ENCODE measurements at regions not wholly inside any gene's neighbourhood (a gene's known extent, or its start where the extent isn't known, plus 50 kb on each side); places are given as distances from the start of the nearest gene placed in this dataset.

GRCh38 chr1:116185161-116185701 is 74.0 kb downstream of the MAB21L3 start:
- peaks cover 2% of the 10 kb centered on the region for H3K27me3 ChIP-seq (ENCODE audit: control insufficient read depth, insufficient read depth, low read length)
- ChIA-PET CTCF (interaction anchor here (1.0 to 1.1 kb wide), 2 partner anchors 17 to 313 kb away, joined by 3 to 6 read pairs; no protein-coding TSS in a partner anchor), POLR2A (no interaction called here)
- DNase-seq (ENCODE audit: low read depth, low spot score): no peak
- no peak overlapping the region for H3K4me3 ChIP-seq (ENCODE audit: low read depth, low read length)
- no peak for TF ChIP-seq CTCF (IDR thresholded peaks at IDR 0.05; ENCODE audit: low read depth, low read length)
- no peak overlapping the region for H3K27ac ChIP-seq (ENCODE audit: low read depth, low read length)
- no peaks in the 10 kb centered on the region for H3K9me3 ChIP-seq (ENCODE audit: control insufficient read depth, insufficient read depth, low read length)

DNA sequence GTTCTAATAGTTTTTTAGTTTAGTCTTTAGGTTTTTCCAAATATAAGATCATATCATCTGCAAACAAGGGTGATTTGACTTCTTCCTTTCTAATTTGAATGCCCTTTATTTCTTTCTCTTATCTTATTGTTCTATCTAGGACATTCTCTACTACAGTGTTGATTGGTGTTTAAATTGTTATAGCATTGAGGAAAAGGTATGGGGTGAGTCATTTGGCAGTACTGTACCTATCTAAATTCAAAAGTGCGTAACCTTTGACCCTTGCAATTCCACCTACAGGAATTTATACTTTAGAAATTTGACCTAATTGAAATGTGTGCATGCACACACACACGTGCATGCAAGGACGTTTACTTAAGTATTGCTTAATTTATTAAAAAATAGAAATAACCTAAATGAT is 78.3 kb downstream of the MAB21L3 start:
- TF ChIP-seq CTCF (IDR thresholded peaks at IDR 0.05; ENCODE audit: low read depth, low read length): no peak
- no peak for DNase-seq (ENCODE audit: low read depth, low spot score)
- Histone ChIP-seq H3K4me3 (ENCODE audit: low read depth, low read length) (no peak overlapping the region), H3K9me3 (ENCODE audit: control insufficient read depth, insufficient read depth, low read length) (no peaks in the 10 kb centered on the region), H3K27me3 (ENCODE audit: control insufficient read depth, insufficient read depth, low read length) (no peaks in the 10 kb centered on the region), H3K27ac (ENCODE audit: low read depth, low read length) (no peak overlapping the region)
- POLR2A ChIA-PET: no interaction called here
- CTCF ChIA-PET: no interaction called here

DNA sequence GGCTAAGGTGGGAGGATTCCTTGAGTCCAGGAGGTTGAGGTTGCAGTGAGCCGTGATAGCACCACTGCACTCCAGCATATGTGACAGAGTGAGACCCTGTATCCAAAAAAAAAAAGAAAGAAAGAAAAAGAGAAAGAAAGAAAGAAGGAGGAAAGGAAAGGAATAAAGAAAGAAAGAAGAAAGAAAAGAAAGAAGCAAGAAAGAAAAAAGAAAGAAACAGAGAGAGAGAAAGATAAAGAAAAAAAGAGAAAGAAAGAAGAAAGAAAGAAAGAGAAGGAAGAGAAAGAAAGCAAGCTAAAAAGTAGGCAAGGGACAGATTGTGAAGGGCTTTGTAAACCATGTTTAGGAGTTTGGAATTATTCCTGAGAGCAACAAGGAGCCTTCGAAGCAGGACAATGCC is 80.1 kb downstream of the MAB21L3 start:
- H3K27ac ChIP-seq (ENCODE audit: low read depth, low read length): no peak overlapping the region
- POLR2A ChIA-PET: no interaction called here
- no peak for TF ChIP-seq CTCF (IDR thresholded peaks at IDR 0.05; ENCODE audit: low read depth, low read length)
- H3K9me3 ChIP-seq (ENCODE audit: control insufficient read depth, insufficient read depth, low read length): no peaks in the 10 kb centered on the region
- no peak for DNase-seq (ENCODE audit: low read depth, low spot score)
- CTCF ChIA-PET: no interaction called here
- H3K4me3 ChIP-seq (ENCODE audit: low read depth, low read length): no peak overlapping the region
- no peaks in the 10 kb centered on the region for H3K27me3 ChIP-seq (ENCODE audit: control insufficient read depth, insufficient read depth, low read length)

- TF ChIP-seq CTCF (IDR thresholded peaks at IDR 0.05; ENCODE audit: low read depth, low read length): no peak
- DNase-seq (ENCODE audit: low read depth, low spot score): no peak
- Histone ChIP-seq H3K27ac (ENCODE audit: low read depth, low read length) (no peak overlapping the region), H3K9me3 (ENCODE audit: control insufficient read depth, insufficient read depth, low read length) (no peaks in the 10 kb centered on the region), H3K27me3 (ENCODE audit: control insufficient read depth, insufficient read depth, low read length) (no peaks in the 10 kb centered on the region), H3K4me3 (ENCODE audit: low read depth, low read length) (no peak overlapping the region)
- ChIA-PET POLR2A (no interaction called here), CTCF (interaction anchor here (2.1 kb wide), 1 partner anchor 292 kb away, joined by 6 read pairs; no protein-coding TSS in a partner anchor)
Observed at GRCh38 chr1:116193768-116194167, 82.6 kb downstream of the MAB21L3 start.

DNA sequence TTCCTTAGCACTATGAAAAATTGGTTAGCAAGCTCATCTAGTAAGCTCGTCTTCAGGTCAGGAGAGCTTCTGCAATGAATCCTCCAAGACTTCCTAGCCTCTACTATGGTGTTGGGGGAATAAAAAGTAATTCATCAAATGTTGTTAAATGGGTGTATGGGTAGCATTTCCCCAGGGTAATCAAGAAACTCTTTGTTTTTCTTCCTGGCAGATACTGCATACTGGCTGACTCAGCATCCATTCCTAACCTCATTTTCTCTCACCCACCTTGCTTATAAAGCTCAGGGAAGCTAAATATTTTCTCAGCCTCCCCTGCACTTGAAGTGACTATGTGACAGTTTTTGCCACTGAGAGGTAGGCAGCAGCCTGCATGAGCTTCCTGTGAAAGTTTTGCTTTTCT is 83.4 kb downstream of the MAB21L3 start:
- no peaks in the 10 kb centered on the region for H3K27me3 ChIP-seq (ENCODE audit: control insufficient read depth, insufficient read depth, low read length)
- POLR2A ChIA-PET: no interaction called here
- no peaks in the 10 kb centered on the region for H3K9me3 ChIP-seq (ENCODE audit: control insufficient read depth, insufficient read depth, low read length)
- H3K27ac ChIP-seq (ENCODE audit: low read depth, low read length): no peak overlapping the region
- H3K4me3 ChIP-seq (ENCODE audit: low read depth, low read length): no peak overlapping the region
- no peak for TF ChIP-seq CTCF (IDR thresholded peaks at IDR 0.05; ENCODE audit: low read depth, low read length)
- no peak for DNase-seq (ENCODE audit: low read depth, low spot score)
- CTCF ChIA-PET: interaction anchor here (2.1 kb wide), 1 partner anchor 291 kb away, joined by 6 read pairs; no protein-coding TSS in a partner anchor
